Stimulated activated CD4-positive, alpha-beta T cell treated with anti-CD3 and anti-CD28 coated beads, Interleukin-1b, Interleukin-23, amount 100 ng/mL, for 24 hours (primary cell): ENCODE measurements at regions not wholly inside any gene's neighbourhood (a gene's known extent, or its start where the extent isn't known, plus 50 kb on each side); places are given as distances from the start of the nearest gene placed in this dataset.
A peak's percentile ranks its signal among the peaks of the same experiment; 100 is the strongest.
"Not testable (repeated sequence)": the region's sequence is repeated elsewhere in the genome, so short reads cannot be mapped to it uniquely, and the experiment has no call there.

Source experiments
- DNase-seq, 4 experiments: peaks; one replicate each; pipeline ENCODE4 v3.0.0-alpha.2; 2020; ENCODE audit warnings: low read depth in 4 of 4, low spot score in 1 of 4

DNA sequence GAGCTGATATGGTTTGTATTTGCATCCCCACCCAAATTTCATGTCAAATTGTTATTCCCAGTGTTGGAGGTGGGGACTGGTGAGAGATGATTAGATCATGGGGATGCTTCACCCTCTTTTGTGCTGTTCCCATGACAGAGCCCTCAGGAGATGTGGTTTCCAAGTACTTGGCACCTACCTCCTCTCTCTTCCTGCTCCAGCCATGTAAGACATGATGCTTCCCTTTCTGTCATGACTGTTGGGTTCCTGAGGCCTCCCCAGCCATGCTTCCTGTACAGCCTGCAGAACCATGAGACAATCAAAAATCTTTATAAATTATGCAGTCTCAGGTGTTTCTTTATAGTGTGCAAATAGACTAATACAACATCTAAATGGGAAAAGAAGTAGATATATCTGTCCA is 754.5 kb downstream of the TMEM121 start:
- DNase-seq = no peak

DNA sequence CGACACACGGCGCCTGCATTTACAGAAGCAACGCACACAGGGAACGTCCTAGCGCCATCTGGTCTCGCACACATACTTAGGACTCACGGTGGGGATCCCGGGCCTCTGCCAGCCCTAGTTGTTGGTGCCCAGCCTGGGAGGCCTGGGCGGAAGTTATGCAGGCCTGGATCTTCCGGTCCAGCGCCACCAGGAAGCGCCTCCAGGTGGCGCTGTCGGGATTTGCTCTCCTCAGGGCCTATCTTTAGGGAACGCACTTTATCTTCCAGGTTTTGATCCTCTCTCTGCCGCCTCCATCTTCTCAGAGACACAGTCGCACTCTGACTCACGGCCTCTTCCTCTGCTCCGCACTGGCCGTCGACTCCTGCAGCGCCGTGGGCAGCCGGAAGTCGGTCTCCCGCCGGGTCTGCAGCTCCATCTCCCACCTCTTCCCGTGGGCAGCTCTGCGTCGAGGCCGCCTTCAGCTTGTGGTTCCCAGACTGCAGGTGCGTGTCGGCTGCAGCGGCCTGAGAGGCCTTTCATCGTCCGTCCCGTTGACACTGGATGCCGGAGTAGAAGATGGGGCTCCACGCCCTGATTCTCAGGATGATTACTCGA is 760.4 kb downstream of the TMEM121 start:
- no peak for DNase-seq

DNA sequence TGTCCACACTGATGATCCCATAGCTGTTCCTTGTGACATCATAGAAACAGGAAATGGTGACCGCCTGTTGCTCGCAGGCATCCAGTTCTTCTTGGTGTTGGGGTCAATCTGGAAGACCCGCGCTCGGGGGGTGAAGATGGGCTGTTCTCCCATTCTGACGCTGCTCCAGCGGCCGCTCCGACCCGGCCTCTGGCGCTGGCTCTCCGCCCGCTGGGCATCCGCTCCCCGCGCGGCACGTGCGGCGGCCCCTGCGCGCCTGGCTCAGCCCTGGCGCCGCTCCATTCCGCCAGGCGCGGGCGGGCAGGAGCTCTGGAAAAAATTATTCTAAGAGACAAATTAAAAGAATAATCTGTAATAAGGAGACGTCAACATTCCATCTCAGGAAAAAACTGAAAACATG is 761.1 kb downstream of the TMEM121 start:
- no peak for DNase-seq

DNA sequence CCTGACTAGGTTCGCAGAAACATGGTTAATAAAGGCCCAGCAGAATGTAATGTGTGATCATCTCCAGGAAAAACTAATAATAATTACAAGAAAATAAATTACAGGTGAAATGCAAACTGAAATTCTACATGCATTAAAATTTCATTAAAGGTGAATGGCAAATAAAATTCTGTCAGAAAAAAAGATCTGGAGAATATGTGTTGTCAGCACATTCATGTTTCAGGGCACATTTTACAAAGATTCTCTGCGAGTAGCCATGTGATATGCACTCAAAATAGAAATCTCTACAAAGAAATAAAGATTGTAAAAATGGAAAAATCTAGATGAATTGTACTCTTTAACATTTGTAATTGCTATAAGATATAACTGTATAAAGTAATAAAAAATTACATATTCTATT is 765.2 kb downstream of the TMEM121 start:
- no peak for DNase-seq

DNA sequence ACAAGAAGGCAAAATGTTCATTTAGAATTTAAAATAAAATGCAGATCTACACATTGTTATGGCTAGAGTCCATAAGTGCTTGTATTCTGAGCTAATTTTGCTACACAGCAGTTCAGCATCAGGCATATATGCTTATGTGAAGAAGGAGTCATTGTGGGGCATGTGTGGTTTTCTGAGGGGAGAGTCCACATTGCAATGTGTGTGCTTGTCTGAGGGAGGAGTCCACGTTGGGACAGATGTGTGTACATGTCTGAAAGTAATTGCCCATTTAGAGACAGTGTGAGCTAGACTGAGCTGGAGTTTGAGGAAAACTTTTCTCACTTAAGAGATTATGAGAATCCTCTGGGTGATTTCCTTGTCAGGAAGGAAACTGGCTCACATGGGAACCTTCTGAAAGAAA is 767.9 kb downstream of the TMEM121 start:
- no peak for DNase-seq

DNA sequence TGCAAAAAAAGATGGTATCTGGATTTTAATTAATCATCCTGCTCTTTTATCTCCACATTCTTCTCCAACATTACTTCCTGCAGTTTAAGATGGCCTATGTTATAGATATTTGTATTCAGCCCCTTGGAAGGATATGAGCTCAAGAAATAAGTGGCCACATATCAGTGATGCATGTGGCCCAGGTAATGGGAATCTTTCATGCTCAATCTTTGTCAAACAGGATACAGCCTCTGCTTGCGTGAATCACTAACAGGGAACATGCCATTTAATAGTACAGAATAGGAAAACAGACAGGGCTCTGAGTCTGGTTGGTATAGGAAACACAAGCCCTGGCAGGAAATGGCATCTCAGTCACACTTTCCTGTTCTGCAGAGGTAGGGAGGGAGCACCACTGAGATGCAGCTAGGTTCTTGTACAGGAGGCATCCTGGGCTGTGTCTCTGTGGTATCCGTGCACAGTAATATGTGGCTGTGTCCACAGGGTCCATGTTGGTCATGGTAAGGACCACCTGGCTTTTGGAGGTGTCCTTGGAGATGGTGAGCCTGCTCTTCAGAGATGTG is 774.6 kb downstream of the TMEM121 start:
- not testable (repeated sequence) for DNase-seq

DNA sequence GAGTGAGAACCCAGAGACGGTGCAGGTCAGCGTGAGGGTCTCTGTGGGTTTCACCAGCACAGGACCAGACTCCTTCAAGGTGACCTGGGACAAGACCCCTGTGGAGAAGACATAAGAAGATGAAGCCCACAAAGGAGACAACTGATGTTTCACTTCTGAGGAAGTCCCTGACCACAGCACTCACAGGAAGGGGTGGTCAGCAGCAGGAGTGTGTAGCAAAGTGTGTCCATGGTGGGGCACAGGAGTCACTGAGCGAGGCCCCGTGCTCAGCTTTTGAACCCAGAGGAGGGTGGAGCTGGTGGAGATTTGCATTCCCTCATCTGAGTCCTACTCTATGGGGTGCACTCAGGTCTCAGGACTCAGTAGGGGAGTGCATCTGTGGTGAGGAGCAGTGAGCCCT is 775.2 kb downstream of the TMEM121 start:
- not testable (repeated sequence) for DNase-seq

DNA sequence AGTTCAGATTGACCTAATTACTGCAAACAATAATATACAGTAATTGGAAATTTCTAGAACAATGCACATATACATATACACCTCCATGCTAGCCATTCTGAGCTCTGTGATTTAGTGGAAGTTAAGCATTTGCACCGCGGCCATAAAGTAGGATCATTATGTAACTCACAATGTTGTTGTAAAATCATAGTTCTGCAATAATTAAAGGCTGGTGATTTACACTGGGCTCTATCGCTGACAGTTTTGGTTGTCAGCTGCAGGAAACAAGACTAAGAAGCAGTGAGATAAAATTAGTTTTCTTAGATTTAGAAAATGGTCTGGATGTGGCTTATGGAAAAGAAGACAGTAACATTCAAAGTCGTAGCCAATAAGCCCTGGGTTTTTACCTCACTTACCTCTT is 776.3 kb downstream of the TMEM121 start:
- DNase-seq = no peak

DNA sequence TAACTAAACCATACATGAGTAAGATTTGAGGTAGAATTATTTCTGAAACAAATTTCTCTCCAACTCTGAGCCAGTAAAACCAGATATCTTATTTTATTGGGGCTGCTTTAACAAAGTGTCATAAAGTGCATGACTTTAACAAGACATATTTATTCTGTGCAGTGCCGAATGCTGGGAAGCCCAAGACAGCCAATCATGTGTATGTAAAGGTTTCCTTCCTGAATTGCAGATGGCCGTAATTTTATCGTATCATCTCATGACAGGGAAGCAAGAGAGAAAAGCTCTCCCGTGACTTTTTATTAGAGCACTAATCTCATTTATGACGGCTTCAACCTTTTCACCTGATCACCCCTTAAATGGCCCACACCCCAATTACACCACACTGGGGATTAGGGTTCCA is 777.9 kb downstream of the TMEM121 start:
- DNase-seq = no peak

DNA sequence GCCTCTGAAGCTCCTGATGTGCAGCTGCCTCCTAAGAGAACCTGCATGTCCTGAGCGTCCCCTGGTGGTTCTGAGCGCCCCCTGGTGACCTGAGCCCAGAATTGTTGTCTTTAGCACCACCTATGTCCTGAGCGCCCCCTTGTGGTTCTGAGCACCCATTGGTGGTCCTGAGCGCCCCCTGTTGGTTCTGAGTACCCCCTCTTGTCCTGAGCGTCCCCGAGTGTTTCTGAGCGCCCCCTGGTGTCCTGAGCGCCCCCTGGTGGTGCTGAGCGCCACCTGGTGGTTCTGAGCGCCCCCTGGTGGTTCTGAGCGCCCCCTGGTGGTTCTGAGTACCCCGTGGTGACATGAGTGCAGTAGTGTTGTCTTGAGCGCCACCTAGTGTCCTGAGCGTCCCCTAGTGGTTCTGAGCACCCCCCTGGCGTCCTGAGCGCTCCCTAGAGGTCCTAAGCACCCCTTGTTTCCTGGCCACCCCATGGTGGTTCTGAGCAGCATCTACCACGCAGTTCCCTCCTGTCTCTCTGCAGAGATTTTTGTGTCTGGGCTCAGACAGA is 782.5 kb downstream of the TMEM121 start:
- peak; percentile 57 to 92 (median 79) for DNase-seq

DNA sequence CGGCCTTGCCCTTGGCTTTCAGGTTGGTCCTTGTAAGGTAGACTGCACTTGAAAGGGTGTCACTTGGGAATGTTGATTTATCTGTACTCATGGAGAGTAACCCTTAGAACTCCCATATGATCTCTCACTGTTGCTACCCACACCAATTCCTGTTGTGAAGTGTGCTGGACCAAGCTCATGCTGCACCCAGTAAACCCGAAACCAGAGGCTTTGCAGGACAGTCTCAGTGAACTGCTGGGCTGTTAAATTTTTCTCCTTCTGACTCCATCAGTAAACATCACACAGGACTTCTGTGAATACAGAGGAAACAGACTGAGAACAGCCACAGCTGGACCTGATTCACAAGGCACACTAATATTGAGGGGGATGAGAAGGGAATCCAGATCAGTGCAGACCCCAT is 783.0 kb downstream of the TMEM121 start:
- DNase-seq = no peak

DNA sequence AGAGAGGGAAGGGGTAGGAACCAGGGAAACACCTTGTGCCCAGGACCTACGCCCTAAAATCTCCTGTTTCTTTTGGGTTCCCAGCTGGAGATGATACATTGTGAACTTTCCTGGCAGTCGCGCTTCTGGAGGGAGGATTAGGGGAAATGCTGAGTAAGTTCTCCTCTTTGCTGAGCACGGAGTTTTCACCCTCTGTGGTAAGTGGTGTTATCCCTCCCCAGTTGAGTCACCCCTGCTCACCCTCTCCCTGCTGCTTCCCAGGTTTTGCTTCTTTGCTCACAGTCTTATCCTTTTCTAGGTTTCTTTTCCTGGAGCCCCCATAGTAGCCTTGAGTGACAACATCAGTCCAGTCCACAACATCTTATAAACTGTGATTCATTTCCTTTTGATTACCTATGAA is 789.1 kb downstream of the TMEM121 start:
- DNase-seq = no peak

DNA sequence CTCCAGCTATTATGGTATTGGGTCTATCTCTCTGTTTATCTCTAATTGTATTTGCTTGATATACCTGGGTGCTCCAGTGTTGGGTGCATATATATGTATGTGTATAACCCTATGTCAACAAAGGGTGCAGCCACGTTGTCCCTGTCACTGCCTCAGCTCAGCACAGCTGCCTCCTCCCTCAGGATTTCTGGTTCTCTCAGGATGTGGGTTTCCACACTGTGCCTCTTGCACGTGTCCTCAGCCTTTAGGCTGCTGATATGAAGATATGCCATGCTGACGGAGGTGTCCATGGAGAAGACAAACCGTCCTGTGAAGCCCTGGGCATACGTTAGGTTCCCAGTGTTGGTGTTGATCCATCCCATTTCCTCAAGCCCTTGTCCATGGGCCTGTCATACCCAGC is 791.2 kb downstream of the TMEM121 start:
- no peak for DNase-seq

DNA sequence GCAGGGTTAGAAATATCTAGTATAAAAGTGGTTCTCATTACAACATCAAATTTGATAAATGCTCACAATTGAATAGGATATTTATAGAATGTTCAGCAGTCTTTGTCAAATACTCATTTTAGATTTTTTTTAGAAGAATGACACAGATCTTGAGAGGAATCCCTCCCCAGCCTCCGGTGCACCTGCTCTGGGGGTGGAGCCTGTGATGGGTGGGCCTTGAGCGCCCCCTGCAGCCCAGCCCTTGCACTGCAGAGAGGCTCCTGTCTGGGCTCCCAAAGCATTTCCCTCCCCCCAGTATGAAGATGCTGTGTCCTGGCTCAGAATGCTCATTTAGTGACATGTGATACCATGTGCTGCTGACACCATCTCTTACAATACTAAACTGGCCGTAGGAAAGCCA is 792.3 kb downstream of the TMEM121 start:
- peak in 3 of 4 experiments; percentile 17 to 41 (median 36) for DNase-seq

DNA sequence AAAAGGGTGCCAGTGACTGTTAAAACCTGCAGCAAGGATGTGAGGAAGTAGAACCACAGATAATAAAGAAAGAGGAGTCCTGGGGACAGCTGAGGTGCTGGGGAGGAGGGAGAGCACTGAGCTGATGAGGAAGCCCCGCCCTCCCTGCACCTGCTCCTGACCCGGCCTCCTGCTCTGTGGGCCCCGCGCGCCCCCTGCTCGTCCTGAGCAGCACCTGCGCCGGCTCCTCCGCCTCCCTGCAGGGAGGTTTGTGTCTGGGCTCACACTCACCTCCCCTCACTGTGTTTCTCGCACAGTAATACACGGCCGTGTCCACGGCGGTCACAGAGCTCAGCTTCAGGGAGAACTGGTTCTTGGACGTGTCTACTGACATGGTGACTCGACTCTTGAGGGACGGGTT is 797.6 kb downstream of the TMEM121 start:
- DNase-seq = peak in 1 of 4 experiments; percentile 21

DNA sequence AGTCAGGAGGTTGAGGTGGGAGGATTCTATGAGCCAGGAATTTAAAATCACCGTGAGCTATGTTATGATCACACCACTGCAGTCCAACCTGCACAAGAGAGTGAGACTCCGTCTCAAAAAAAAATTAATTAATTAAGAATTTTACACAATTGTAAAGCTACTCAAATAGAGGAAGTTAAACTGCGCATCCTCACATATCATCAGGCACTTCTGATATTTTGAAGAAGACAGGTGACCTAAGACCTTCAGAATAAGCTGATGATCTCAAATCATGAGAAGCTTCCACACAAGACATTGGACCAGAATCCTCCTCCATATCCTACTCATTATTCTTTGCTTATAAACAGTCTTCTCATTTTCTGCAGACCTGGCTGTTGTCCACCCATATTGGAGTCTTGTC is 800.9 kb downstream of the TMEM121 start:
- DNase-seq = no peak

DNA sequence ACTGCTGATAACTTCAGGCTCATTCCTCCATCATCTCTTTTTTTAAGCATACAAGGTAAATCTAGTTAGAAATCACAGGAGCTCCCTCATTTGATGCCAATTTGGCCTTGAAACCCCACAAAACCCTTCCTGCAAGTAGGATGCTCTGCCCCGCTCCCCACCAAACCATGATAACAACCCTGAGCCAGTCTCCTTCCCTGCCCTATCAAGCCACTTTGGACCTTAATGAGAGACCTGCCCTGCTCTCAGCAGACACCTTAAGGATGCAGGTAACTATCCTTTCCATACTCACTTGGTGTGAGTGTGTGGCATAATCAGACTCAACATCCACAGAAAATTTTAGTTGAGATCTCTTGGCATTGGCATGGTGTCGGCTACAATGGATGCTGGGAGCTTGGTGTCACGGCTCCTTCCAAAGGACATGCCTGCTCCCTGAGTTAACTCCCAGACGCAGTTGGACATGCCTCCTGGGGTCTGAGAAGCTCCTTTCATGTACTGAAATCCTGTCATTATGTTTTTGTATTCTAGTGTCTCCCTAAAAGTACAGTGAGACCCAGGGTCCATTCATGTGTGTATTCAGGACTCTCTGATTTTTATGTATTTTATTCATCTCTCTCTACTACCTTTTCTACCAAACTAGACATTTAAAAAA is 801.4 kb downstream of the TMEM121 start:
- DNase-seq = not testable (repeated sequence)

DNA sequence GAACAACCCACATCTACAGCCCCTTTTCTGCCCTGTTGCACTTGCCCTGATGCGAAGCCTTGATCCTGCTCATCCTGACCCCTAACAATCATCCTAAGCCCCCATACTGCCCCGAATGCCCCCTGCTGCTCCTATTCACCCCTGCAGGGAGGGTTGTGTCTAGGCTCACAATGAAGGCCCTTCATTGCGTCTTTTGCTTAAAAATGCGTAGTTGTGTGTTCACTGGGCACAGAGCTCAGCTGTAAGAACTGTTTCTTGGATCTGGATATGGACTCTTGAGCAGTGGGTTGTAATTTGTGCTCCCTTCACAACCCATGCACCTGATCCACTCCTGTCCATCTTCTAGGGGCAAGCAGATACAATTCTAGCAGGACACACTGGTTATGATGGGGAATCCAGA is 802.9 kb downstream of the TMEM121 start:
- DNase-seq = not testable (repeated sequence)

DNA sequence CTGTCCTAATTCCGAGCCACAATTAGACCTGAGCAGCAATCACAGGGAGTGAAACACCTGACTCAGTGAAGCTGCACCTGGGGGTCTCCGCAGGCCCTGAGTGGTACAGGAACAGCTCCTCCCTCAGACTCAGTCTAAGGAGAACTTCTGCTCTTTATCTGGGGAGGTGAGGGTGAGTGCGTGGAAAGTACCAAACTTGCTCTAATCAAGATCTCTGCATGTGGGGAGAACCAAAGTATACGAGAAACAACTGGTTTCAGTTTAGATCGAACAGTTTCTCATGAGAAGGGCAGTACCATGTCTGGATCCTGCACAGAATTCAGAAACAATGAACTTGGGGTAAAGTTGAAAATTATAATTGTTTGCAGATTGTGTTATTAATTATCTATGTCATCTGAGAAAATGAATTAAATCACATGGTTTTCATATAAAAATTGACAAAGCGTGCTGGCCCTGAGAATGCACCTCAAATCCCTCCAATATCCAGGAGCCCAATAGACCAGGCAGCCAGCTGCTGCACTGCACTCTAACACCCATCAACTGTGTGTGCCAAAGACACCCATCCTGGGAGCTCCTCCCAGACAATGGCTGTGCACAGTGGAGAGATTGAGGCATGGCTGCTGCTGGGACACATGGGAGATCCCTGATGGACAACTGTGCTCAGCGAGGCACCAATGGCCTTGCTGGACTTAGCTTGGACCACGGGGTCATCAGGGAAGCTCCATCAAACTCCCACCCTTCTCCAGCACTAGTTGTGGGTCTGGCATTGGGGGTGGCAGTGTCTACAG is 803.8 kb downstream of the TMEM121 start:
- not testable (repeated sequence) for DNase-seq

DNA sequence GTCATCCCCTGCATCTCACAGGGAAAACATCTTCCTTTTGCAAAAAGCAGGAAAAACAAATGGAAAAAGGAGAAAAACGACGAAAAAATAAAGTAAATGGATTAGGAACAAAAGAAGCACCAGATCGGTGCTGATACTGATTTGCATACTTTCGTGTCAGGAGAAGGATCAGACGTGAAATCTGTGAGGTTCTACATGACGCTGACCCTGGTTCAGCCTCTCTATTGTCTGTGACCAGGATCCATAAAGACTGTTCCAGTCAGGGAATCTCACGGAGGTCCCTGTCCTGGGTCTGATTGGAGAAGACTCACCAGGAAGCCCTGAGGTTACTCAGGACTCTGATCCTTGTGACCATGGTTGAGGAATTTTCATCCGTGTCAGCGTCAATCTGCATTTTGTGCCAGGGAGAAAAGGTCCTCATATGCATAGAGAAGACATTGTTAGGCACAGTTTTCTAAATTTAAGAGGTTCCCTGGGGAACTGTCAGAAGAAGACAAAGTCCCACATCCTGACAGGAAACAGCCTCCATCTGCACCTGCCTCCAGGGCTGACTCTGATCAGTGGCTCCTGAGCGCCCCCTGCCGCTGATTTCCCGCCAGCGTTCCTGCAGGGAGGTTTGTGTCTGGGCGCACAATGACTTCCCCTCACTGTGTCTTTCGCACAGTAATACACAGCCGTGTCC is 808.2 kb downstream of the TMEM121 start:
- peak; percentile 78 to 85 (median 84) for DNase-seq

DNA sequence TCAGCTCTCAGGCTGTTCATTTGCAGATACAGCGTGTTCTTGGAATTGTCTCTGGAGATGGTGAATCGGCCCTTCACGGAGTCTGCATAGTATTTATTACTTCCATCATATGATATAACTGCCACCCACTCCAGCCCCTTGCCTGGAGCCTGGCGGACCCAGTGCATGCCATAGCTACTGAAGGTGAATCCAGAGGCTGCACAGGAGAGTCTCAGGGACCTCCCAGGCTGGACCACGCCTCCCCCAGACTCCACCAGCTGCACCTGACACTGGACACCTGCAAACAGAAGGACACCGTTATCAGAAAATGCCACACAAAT is 808.7 kb downstream of the TMEM121 start:
- not testable (repeated sequence) for DNase-seq
